ENCODE measurements at regions not wholly inside any gene's neighbourhood (a gene's known extent, or its start where the extent isn't known, plus 50 kb on each side); places are given as distances from the start of the nearest gene placed in this dataset.

DNA sequence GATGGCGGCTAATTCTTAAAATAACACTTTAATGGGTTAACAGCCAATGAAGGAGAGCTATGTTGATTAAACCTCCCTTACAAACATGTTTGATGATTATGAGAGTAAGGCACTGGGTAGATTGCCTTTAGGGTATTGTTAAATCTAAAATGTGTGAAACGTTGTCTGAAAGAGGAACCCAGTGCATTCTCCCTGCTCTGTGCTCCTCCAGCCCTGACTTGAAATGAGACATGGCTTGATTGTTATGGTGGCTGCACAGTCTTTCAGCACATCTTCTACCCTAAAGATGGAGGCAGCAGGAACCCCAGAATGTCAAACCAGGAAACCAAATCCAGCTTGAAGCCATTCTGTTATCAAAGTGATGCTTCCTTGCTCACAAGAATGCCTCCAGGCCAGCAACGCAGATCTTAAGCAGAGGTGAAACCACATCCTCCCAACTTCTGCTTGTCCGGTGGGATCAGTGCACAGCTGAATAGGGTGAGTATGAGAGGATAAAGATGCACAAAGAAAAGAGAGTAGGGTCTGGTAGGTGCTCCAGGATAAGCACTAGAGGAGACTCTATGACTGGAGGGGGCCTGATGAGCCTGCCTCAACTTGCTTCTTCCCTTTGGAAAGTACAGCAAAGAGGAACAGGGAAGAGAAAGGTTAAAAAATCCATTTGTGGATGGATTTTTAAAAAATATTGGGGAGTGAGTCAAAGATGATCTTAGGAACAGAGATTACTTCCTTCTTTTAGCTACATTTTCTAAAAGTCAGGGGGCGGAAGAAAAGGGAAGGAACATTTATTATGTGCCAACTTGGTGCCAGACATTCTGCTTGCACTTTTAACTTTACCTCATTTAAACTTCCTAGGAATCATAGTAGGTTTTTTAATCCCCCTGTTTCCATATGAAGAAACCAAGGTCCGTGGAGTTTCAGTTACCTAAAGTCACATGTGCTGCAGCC, 523.0 kb downstream of the TXNL1 start:
- DNase-seq, result no peak

GRCh38 chr18:56112984-56113383, 525.0 kb upstream of the TCF4 start:
- DNase-seq, result no peak

GRCh38 chr18:56112013-56112749, 524.2 kb upstream of the TCF4 start:
- DNase-seq, result no peak

- DNase-seq, result no peak
These were observed 521.8 kb upstream of the TCF4 start for GRCh38 chr18:56109757-56110156.

DNA sequence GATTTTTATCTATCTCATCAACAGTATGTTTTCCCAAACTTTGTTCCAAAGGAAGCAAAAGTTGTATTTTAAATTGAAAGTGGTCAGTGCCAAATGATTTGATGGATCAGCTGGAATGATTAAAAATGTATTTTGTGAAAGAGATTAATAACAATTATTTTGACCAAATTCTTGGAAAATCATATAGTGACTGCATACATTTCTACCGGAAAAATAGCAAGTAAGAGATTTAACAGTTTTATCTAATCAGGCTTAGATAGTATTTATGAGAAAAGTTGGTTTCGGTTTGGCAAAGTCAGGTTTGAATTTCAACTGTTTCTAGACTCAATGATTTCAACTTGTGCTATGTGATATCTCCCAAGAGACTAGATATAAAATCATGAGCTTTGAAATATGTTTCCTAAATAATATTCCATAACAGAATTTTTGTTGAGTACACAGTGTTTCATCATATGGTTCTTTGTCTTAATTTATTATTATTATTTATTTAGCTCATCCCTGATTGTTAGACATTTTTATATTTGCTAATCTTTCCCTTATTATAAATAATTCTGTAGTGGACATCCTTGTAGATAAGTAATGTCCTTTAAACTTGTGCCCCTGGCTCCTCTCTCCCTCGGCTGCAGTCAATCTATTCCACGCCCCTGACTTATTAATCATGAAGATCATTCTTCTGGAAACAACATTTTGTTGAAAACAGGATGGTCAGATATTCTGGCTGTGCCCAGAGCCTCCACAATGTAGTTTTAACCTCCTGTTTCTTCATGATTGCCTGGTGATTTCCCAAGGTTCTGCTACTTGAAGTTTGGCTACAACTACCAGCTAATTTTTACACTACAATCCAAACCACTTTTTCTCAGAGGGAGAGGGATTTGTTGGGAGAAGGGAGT, 520.7 kb upstream of the TCF4 start:
- DNase-seq, result no peak

DNA sequence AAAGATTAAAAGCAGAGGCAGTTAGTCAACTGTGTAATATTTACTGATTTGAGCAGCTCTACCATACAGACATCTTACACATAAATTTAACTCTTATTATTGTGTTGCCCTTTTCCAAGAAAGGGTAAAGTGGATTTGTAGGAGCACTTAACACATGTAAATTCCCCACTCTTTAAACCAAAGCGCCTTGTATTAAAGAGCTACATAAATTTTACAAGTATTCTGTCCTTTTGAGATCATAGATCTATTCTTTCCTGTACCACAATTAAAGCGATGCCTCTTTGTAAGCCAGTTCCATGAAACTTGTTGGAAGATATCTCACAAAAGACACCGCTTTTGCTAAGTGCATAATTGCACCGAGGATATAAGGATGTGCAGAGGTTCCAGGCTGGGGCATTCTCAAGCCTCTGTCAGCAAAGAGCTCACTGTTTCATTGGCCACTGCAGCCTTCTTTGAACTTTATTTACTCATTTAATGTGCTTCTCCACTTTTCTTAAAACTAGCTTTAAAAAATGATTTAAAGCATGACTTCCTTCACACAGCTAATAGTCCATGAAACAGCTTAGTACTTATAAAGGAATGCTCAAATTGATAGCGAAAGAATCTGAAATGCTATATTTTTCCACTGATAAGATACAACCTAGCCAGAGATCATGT, 520.0 kb upstream of the TCF4 start:
- DNase-seq, result no peak

- DNase-seq, result no peak
These were observed 512.2 kb upstream of the TCF4 start for GRCh38 chr18:56100090-56100722.

GRCh38 chr18:56097621-56098020, 509.6 kb upstream of the TCF4 start:
- DNase-seq, result no peak

DNA sequence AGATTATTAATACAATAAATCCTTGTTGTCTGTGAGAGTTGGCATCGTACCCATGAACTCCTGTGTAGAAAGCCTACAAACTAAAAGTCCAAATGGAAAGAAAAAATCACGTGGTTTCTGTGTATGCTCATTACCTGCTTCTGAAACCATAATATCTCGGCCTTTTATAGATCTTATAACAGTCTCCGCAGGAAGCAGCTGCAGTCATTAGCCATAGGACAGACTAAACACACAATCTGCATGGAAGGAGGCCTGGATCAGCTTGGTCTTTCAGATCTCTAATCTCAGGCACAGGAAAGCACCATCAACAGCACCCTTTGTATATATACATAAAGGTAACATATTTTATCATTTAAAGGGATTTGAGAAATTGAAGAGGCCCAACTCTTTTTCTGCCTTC, 508.9 kb upstream of the TCF4 start:
- DNase-seq, result no peak

- no peak for DNase-seq
These were observed 501.7 kb upstream of the TCF4 start for GRCh38 chr18:56089612-56090258.

DNA sequence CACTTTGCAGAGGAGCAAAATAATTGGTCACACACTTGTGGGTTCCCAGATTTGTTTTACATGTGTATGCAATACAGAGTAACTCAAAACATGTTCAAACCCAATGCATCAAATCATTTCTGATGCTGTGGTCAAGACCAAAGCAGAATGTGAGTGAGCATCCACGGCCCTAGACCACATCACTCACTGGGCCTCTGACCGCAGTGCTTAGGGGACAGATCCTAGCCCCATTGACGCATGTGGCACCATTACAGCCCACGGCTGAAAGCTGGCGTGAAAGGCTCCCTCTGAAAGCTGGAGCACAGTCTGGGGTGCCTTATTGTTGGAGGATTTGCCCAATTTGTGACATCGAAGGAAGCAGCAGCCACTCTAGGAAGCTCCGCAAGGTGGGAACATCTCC, 498.8 kb upstream of the TCF4 start:
- DNase-seq, result no peak

DNA sequence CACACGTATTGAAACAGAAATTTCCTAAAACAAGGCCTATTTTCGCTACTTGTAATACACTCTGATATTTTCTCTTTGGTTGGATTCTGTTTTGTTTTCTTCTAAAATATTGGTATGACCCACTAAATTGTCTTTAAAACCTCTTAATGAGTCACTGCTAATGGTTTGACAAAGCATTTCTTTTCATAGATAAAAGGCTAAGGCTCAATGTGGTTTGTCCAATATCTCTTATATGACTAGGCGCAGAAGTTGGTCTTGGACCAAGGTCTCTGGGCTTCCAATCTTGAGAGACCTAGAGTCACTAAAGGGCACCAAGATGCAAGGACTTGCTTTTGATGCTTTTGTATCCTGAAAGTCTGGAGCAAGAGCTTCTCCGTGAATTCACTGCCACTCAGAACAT, 498.2 kb upstream of the TCF4 start:
- no peak for DNase-seq

- DNase-seq, result no peak
These were observed 497.6 kb upstream of the TCF4 start for GRCh38 chr18:56085551-56085950.

GRCh38 chr18:56083523-56084287, 495.7 kb upstream of the TCF4 start:
- DNase-seq, result no peak

GRCh38 chr18:56083097-56083521, 495.1 kb upstream of the TCF4 start:
- DNase-seq, result no peak

DNA sequence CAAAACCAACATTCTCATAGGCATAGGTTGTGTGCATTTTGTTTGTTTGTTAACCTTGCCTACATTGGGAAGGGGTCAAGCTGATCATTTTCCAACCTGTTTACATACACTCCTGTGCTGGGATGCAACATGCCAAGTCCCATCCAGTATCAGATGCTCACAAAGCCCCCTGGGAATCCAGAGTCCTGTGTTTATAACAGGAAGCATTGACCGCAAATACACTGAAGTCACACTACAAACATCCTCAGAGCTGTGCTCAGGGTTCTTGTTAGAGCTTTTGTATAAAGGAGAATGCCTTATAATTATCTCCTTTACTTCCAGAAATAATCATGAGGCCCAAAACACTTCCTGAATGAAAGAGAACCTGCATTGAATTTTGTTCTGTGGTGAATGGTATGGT, 488.7 kb upstream of the TCF4 start:
- DNase-seq, result no peak

DNA sequence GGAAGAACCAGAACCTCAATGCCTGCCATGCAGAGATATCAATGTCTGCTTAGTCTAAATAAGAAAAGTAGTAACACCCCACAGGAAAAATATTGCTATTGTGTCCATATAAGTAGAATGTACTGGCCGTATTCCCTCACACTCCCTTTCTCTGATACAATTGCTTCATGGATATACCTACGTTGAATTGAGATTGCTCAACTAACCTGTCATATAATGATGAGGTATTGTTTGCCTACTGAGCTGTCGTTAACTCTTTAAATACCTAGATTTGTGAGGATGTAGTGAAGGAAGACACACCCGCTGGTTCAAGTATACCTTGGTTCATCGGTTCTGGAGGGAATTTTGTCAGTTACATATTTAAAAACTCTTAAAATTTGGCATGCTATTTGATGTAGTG, 480.7 kb upstream of the TCF4 start:
- no peak for DNase-seq

- DNase-seq, result no peak
These were observed 480.1 kb upstream of the TCF4 start for GRCh38 chr18:56067969-56068671.

- DNase-seq, result no peak
These were observed 479.4 kb upstream of the TCF4 start for GRCh38 chr18:56067214-56067894.
